Stimulated activated CD4-positive, alpha-beta T cell treated with anti-CD3 and anti-CD28 coated beads, TNF-alpha, amount 100 ng/mL, for 4 hours (primary cell): ENCODE measurements at regions not wholly inside any gene's neighbourhood (a gene's known extent, or its start where the extent isn't known, plus 50 kb on each side); places are given as distances from the start of the nearest gene placed in this dataset.

Experiments
- DNase-seq, 3 experiments: peaks; one replicate each; pipeline ENCODE4 v3.0.0-alpha.2; 2020; ENCODE audit warnings: low read depth in 3 of 3

- DNase-seq: no peak
These were observed 210.0 kb upstream of the SALL3 start for GRCh38 chr18:78769502-78770105.

- no peak for DNase-seq
These were observed 209.3 kb upstream of the SALL3 start for GRCh38 chr18:78770139-78770822.

GRCh38 chr18:78770823-78771139 lies 208.8 kb upstream of the SALL3 start:
- no peak for DNase-seq

- DNase-seq: no peak
These were observed 207.9 kb upstream of the SALL3 start for GRCh38 chr18:78771496-78772359.

- no peak for DNase-seq
These were observed 207.0 kb upstream of the SALL3 start for GRCh38 chr18:78772360-78773302.

GRCh38 chr18:78773303-78773755 lies 206.3 kb upstream of the SALL3 start:
- no peak for DNase-seq

GRCh38 chr18:78773819-78774218 lies 205.8 kb upstream of the SALL3 start:
- DNase-seq: no peak

- DNase-seq: no peak
These were observed 204.9 kb upstream of the SALL3 start for GRCh38 chr18:78774741-78775141.

GRCh38 chr18:78776151-78776550 lies 203.5 kb upstream of the SALL3 start:
- DNase-seq: no peak

GRCh38 chr18:78776706-78777285 lies 202.8 kb upstream of the SALL3 start:
- no peak for DNase-seq

GRCh38 chr18:78777992-78778391 lies 201.6 kb upstream of the SALL3 start:
- DNase-seq: no peak

GRCh38 chr18:78778651-78779050 lies 201.0 kb upstream of the SALL3 start:
- no peak for DNase-seq

- no peak for DNase-seq
These were observed 199.5 kb upstream of the SALL3 start for GRCh38 chr18:78779996-78780718.

- no peak for DNase-seq
These were observed 198.7 kb upstream of the SALL3 start for GRCh38 chr18:78780719-78781600.

GRCh38 chr18:78781601-78781960 lies 198.0 kb upstream of the SALL3 start:
- no peak for DNase-seq

GRCh38 chr18:78782951-78783563 lies 196.6 kb upstream of the SALL3 start:
- DNase-seq: no peak

- DNase-seq: no peak
These were observed 196.1 kb upstream of the SALL3 start for GRCh38 chr18:78783564-78783960.

GRCh38 chr18:78784861-78785260 lies 194.8 kb upstream of the SALL3 start:
- DNase-seq: no peak

GRCh38 chr18:78785706-78786105 lies 193.9 kb upstream of the SALL3 start:
- DNase-seq: no peak
